Right lobe of liver (tissue), 4 donors: ENCODE measurements at regions not wholly inside any gene's neighbourhood (a gene's known extent, or its start where the extent isn't known, plus 50 kb on each side); places are given as distances from the start of the nearest gene placed in this dataset.

Experiments
- CTCF ChIP-seq, 4 donors: fragments of 200-600 bp in 3 of 4; fragments of 450-650 bp in 1 of 4; IDR thresholded peaks; one replicate each; pipeline versions ENCODE4 v1.5.1 to v1.8.0; 2016 to 2022; ENCODE audit warnings: antibody characterized with exemption in 4 of 4, mild to moderate bottlenecking in 2 of 4
- POLR2A ChIP-seq: fragments of 450-650 bp; IDR thresholded peaks from one replicate; pipeline ENCODE4 v1.6.1; 2017; ENCODE audit warnings: antibody characterized with exemption, mild to moderate bottlenecking
- donor health status: DM: no; HTN: no; CAD: no.
- donor health status: DM: no; HTN: no; CAD: no.
- donor health status: DM: no; HTN: yes; CAD: no.

GRCh38 chr19:31801611-31802010, 452.4 kb upstream of the TSHZ3 start:
- TF ChIP-seq CTCF (IDR thresholded peaks at IDR 0.05) (no peak), POLR2A (no peak)
